Adrenal gland (tissue), 5 donors: ENCODE measurements at regions not wholly inside any gene's neighbourhood (a gene's known extent, or its start where the extent isn't known, plus 50 kb on each side); places are given as distances from the start of the nearest gene placed in this dataset.

Experiments
- CTCF ChIP-seq, 6 experiments: fragments of 450-650 bp in 4 of 6; fragments of 200-600 bp in 2 of 6; sonication (generic) in 1 of 6; IDR thresholded peaks; 1 replicate in 5 of 6; 2 replicates in 1 of 6; pipeline versions ENCODE4 v1.5.1 to v1.8.0; 2016 to 2021; ENCODE audit warnings: antibody characterized with exemption in 6 of 6, mild to moderate bottlenecking in 2 of 6, moderate library complexity in 1 of 6
- POLR2A ChIP-seq, 2 donors: fragments of 450-650 bp; IDR thresholded peaks; one replicate each; pipeline ENCODE4 v1.6.1; 2017; ENCODE audit warnings: antibody characterized with exemption in 2 of 2, mild to moderate bottlenecking in 2 of 2, moderate library complexity in 1 of 2
- donor health status: DM: no; HTN: no; CAD: no.

DNA sequence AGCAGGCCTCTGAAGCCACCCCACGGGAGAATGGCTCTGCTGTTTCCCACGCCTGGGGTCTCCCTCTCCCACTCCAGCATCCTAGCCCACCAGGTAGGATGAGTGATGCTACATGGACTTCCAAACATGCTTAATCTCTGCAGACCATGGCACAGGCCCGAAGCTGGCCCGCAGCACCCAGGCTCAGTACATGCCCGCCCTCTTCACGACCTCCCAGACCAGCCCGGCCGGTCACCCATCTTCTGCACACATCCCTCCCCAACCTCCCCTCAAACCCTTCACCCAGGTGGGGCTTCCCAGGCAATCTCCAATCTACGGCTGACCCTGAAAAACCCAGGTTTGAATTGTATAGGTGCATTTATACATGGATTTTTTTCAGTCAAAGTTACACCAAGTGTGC lies 264.0 kb downstream of the TJP1 start:
- TF ChIP-seq CTCF (IDR thresholded peaks at IDR 0.05) (no peak), POLR2A (IDR thresholded peaks at IDR 0.05) (no peak)
